PC-3 (cell line): ENCODE measurements at regions not wholly inside any gene's neighbourhood (a gene's known extent, or its start where the extent isn't known, plus 50 kb on each side); places are given as distances from the start of the nearest gene placed in this dataset.

Experiments
- CTCF ChIP-seq: fragments of 300-600 bp; sonication (generic); conservative IDR thresholded peaks from 2 replicates; pipeline ENCODE4 v1.5.1; 2017; ENCODE audit warnings: antibody characterized with exemption, low read depth, mild to moderate bottlenecking, low read length
- EZH2 ChIP-seq: fragments of 300-600 bp; sonication (generic); IDR thresholded peaks from one replicate; pipeline ENCODE4 v1.6.1; 2017; ENCODE audit warnings: antibody characterized with exemption, mild to moderate bottlenecking, low read length; ENCODE audit not compliant: unreplicated experiment

GRCh38 chr1:214178102-214178501 lies 102.9 kb upstream of the SMYD2 start:
- TF ChIP-seq EZH2 (no peak), CTCF (no peak)
